Stimulated activated naive CD8-positive, alpha-beta T cell treated with anti-CD3 and anti-CD28 coated beads, Interleukin-15, Interleukin-2, amounts not matched to agents 100 ng/mL and 50 ng/mL, for 24 hours (primary cell): ENCODE measurements at regions not wholly inside any gene's neighbourhood (a gene's known extent, or its start where the extent isn't known, plus 50 kb on each side); places are given as distances from the start of the nearest gene placed in this dataset.
"Not testable (repeated sequence)": the region's sequence is repeated elsewhere in the genome, so short reads cannot be mapped to it uniquely, and the experiment has no call there.

ENCODE experiments used
- H3K27ac Mint-ChIP-seq: one replicate; pipeline ENCODE4 v1.8.0; 2021; ENCODE audit warnings: mild to moderate bottlenecking, mixed read lengths
- H3K27me3 Mint-ChIP-seq: one replicate; pipeline ENCODE4 v1.8.0; 2021; ENCODE audit warnings: mixed read lengths
- H3K36me3 Mint-ChIP-seq: one replicate; pipeline ENCODE4 v1.8.0; 2021; ENCODE audit warnings: low read depth, mixed read lengths
- H3K4me1 Mint-ChIP-seq: one replicate; pipeline ENCODE4 v1.8.0; 2021; ENCODE audit warnings: low read depth, mixed read lengths
- H3K4me3 Mint-ChIP-seq: one replicate; pipeline ENCODE4 v1.8.0; 2021; ENCODE audit warnings: mild to moderate bottlenecking, mixed read lengths
- H3K9me3 Mint-ChIP-seq: one replicate; pipeline ENCODE4 v1.8.0; 2021; ENCODE audit warnings: mixed read lengths

- H3K9me3 Mint-ChIP-seq, result peaks cover 4% of the 10 kb centered on the region
Measured at GRCh38 chr1:194935864-194936263, 1672.4 kb downstream of the KCNT2 start.

DNA sequence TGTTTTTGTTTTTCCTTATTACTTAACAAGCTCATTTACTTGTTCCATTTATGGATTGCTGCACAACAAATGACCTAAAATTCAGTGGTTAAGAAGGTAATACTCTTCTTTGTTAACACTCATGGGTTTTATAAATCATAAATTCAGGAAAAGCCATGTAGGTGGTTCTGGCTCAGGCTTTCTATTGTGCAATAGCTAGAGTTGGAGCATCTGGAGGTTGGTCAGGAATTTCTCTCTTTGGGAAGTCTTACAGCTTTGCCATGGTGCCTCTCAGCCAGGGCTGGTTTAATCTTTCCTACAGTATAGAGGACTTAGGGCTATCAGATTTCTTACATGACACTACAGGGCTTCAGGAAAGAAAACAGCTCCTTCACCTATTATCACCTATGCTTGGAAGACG is 1677.1 kb downstream of the KCNT2 start:
- no peak overlapping the region for H3K27ac Mint-ChIP-seq
- no peaks in the 10 kb centered on the region for H3K36me3 Mint-ChIP-seq
- H3K9me3 Mint-ChIP-seq, result peaks cover 4% of the 10 kb centered on the region
- no peaks in the 10 kb centered on the region for H3K27me3 Mint-ChIP-seq
- H3K4me3 Mint-ChIP-seq, result no peak overlapping the region
- H3K4me1 Mint-ChIP-seq, result no peaks in the 10 kb centered on the region

More at GRCh38 chr1:194935864-194936263, 1672.4 kb downstream of the KCNT2 start:
- no peaks in the 10 kb centered on the region for H3K27me3 Mint-ChIP-seq
- H3K36me3 Mint-ChIP-seq, result no peaks in the 10 kb centered on the region
- no peak overlapping the region for H3K27ac Mint-ChIP-seq
- no peaks in the 10 kb centered on the region for H3K4me1 Mint-ChIP-seq
- no peak overlapping the region for H3K4me3 Mint-ChIP-seq

DNA sequence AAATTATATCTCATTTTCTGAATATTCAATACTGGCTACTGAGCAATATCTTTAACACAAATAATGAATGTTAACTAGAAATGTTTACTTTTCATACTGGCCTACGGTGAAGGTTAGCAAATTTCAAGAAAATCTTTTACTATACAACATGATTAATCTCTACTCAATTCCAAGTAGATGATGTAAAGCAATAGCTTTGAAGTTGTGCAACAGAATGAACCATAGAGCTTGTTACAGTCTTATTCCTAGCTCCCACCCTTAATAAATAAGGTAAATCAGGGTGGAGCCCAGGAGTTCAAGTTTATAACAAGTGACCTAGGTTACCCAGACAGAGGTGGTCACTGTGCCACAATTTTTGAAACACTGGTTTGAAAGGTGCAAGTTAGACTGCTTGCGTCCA is 1678.1 kb downstream of the KCNT2 start:
- Mint-ChIP-seq H3K4me3 (no peak overlapping the region), H3K9me3 (peaks cover 4% of the 10 kb centered on the region), H3K4me1 (no peaks in the 10 kb centered on the region), H3K36me3 (no peaks in the 10 kb centered on the region), H3K27me3 (no peaks in the 10 kb centered on the region), H3K27ac (no peak overlapping the region)

GRCh38 chr1:194929357-194929756 is 1678.9 kb downstream of the KCNT2 start:
- Mint-ChIP-seq H3K27ac (no peak overlapping the region), H3K4me3 (no peak overlapping the region), H3K36me3 (no peaks in the 10 kb centered on the region), H3K9me3 (no peaks in the 10 kb centered on the region), H3K27me3 (no peaks in the 10 kb centered on the region), H3K4me1 (no peaks in the 10 kb centered on the region)

DNA sequence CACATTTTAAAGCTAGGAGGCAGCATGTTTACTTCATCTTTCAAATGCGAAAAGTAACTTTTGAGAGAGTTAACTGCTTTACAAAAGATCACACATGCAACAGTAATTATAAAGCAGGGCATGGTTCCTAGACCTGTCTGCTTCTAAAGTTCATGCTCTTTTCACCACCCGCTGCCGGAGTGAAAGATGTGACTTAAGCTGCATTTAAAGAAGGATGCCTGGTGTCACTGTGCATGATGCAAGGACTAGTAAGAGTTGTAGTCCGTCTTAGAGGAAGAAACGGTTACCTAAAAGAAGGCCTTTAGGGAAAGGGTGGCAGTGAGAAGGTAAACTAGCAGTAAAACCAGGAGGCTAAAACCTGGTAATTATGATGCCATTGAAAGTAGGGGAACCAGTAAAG is 1689.1 kb downstream of the KCNT2 start:
- H3K27ac Mint-ChIP-seq, result no peak overlapping the region
- peaks cover 4% of the 10 kb centered on the region for H3K9me3 Mint-ChIP-seq

DNA sequence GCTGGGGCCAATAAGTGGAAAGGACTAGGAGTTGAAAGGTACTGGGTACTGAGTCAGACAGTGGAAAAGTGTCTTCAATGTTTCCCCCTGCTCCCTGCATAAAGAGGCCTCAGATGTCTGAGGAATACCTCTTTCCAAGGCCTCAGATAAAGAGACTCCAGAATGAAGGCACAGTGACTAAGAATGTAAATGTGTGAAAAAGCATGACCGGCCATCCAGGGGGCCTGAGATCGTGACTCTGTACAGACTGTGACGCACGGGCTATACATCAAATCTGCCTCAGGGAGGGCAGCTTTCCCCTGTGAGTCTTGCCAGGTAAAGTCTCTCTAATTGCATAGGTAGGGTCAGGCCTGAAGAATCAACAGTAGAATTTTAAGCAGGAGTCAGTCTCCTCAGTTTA is 1690.5 kb downstream of the KCNT2 start:
- Mint-ChIP-seq H3K9me3 (no peaks in the 10 kb centered on the region), H3K27me3 (no peaks in the 10 kb centered on the region), H3K27ac (no peak overlapping the region), H3K36me3 (no peaks in the 10 kb centered on the region), H3K4me1 (no peaks in the 10 kb centered on the region), H3K4me3 (no peak overlapping the region)

More for the DNA sequence above, 1689.1 kb downstream of the KCNT2 start:
- Mint-ChIP-seq H3K4me3 (no peak overlapping the region), H3K4me1 (no peaks in the 10 kb centered on the region), H3K27me3 (no peaks in the 10 kb centered on the region), H3K36me3 (no peaks in the 10 kb centered on the region)

GRCh38 chr1:194908643-194909042 is 1699.6 kb downstream of the KCNT2 start:
- H3K27me3 Mint-ChIP-seq, result no peaks in the 10 kb centered on the region
- H3K4me1 Mint-ChIP-seq, result no peaks in the 10 kb centered on the region
- H3K9me3 Mint-ChIP-seq, result no peaks in the 10 kb centered on the region
- no peaks in the 10 kb centered on the region for H3K36me3 Mint-ChIP-seq
- H3K4me3 Mint-ChIP-seq, result no peak overlapping the region
- H3K27ac Mint-ChIP-seq, result no peak overlapping the region

DNA sequence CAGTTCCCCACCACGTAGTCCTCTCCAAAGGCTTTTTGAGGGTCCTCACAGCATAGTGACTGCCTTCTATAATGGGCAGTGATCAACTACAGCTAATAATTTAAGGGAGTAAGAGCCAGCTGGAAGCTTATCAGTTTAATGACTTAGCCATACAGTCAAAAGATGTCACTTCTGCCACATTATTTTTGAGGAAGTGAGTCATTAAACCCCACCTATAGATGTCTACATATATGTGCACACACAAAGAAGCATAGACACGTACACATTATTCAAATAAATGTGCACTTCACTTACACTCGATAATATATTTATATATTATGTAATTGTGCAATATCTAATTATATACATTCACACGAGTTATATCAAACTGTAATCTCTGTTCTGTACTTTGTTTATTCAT is 1704.7 kb downstream of the KCNT2 start:
- Mint-ChIP-seq H3K36me3 (no peaks in the 10 kb centered on the region), H3K27me3 (no peaks in the 10 kb centered on the region), H3K9me3 (peaks cover 3% of the 10 kb centered on the region), H3K4me1 (no peaks in the 10 kb centered on the region), H3K27ac (no peak overlapping the region), H3K4me3 (no peak overlapping the region)

GRCh38 chr1:194889310-194889709 is 1702.9 kb upstream of the B3GALT2 start:
- H3K4me3 Mint-ChIP-seq, result no peak overlapping the region
- H3K36me3 Mint-ChIP-seq, result no peaks in the 10 kb centered on the region
- peaks cover 12% of the 10 kb centered on the region for H3K9me3 Mint-ChIP-seq
- H3K4me1 Mint-ChIP-seq, result no peaks in the 10 kb centered on the region
- no peaks in the 10 kb centered on the region for H3K27me3 Mint-ChIP-seq
- no peak overlapping the region for H3K27ac Mint-ChIP-seq

- no peaks in the 10 kb centered on the region for H3K36me3 Mint-ChIP-seq
- H3K27me3 Mint-ChIP-seq, result no peaks in the 10 kb centered on the region
- no peak overlapping the region for H3K4me3 Mint-ChIP-seq
- no peak overlapping the region for H3K27ac Mint-ChIP-seq
- no peaks in the 10 kb centered on the region for H3K4me1 Mint-ChIP-seq
- H3K9me3 Mint-ChIP-seq, result no peaks in the 10 kb centered on the region
Measured at GRCh38 chr1:194870860-194871259, 1684.4 kb upstream of the B3GALT2 start.

DNA sequence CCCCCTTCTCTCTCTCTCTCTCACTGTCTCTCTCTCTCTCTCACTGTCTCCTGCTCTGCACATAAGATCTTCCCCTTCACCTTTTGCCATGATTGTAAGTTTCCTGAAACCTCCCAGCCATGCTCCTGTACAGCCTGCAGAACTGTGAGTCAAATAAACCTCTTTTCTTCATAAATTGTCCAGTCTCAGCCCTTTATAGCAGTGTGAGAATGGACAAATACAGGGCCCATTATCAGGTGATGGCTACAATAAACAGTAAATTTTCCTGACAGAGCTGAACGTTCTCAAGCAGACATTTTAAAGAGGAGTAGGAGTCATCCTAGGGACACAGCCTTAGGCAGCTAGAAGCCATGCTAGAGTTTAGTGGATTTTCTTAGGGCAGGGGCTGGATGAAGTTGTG is 1679.7 kb upstream of the B3GALT2 start:
- Mint-ChIP-seq H3K4me3 (no peak overlapping the region), H3K27me3 (no peaks in the 10 kb centered on the region), H3K9me3 (peaks cover 3% of the 10 kb centered on the region), H3K27ac (no peak overlapping the region), H3K36me3 (no peaks in the 10 kb centered on the region), H3K4me1 (peaks cover 2% of the 10 kb centered on the region)

GRCh38 chr1:194865383-194865782 is 1679.0 kb upstream of the B3GALT2 start:
- no peak overlapping the region for H3K4me3 Mint-ChIP-seq
- peaks cover 2% of the 10 kb centered on the region for H3K4me1 Mint-ChIP-seq
- H3K9me3 Mint-ChIP-seq, result peaks cover 3% of the 10 kb centered on the region
- H3K36me3 Mint-ChIP-seq, result no peaks in the 10 kb centered on the region
- no peaks in the 10 kb centered on the region for H3K27me3 Mint-ChIP-seq
- H3K27ac Mint-ChIP-seq, result no peak overlapping the region

GRCh38 chr1:194862129-194862528 is 1675.7 kb upstream of the B3GALT2 start:
- no peaks in the 10 kb centered on the region for H3K27me3 Mint-ChIP-seq
- peaks cover 2% of the 10 kb centered on the region for H3K4me1 Mint-ChIP-seq
- H3K9me3 Mint-ChIP-seq, result peaks cover 3% of the 10 kb centered on the region

DNA sequence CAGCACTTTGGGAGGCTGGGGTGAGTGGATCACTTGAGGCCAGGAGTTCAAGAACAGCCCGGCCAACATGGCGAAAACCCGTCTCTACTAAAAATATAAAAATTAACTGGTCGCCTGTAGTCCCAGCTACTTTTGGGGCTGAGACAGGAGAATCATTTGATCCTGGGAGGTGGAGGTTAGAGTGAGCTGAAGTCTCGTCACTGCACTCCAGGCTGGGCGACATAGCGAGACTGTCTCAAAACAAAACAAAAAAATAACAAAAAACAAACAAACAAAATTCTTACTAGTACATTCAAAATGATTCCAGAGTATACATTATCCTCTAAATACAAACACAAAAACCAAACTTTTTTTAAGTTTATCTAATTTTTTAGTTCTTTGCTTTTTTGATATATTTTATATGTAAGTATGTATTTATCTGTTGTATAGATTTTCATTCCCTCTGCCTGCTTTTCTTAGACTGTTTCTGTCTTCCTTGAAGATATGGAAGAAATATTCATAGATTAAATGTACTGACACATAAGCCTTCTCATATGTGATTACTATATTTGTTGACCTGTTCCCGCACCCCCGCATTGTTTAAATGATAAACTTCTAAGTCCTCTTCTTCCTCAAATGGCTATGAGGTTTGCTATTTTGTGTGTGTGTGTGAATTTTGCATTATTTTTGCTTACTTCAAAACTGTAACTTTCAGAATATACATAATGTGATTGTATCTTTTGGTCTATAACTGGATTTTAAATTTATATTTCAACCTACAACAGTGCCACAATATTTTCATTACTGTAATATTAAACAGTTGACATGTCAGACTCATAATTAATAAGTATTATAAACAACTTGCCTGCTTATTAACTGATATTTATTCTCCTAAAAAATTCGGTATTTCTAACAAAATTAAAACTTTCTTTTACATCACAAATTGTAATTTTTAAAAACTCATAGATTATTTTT is 1674.1 kb upstream of the B3GALT2 start:
- H3K4me3 Mint-ChIP-seq, result no peak overlapping the region
- H3K9me3 Mint-ChIP-seq, result peaks cover 3% of the 10 kb centered on the region
- no peaks in the 10 kb centered on the region for H3K36me3 Mint-ChIP-seq
- H3K4me1 Mint-ChIP-seq, result peaks cover 2% of the 10 kb centered on the region
- H3K27ac Mint-ChIP-seq, result no peak overlapping the region
- no peaks in the 10 kb centered on the region for H3K27me3 Mint-ChIP-seq

More at GRCh38 chr1:194862129-194862528, 1675.7 kb upstream of the B3GALT2 start:
- no peaks in the 10 kb centered on the region for H3K36me3 Mint-ChIP-seq
- H3K4me3 Mint-ChIP-seq, result no peak overlapping the region
- H3K27ac Mint-ChIP-seq, result no peak overlapping the region

GRCh38 chr1:194859481-194860154 is 1673.2 kb upstream of the B3GALT2 start:
- not testable (repeated sequence) for H3K27me3 Mint-ChIP-seq, H3K36me3 Mint-ChIP-seq, H3K4me3 Mint-ChIP-seq, H3K4me1 Mint-ChIP-seq, H3K9me3 Mint-ChIP-seq, H3K27ac Mint-ChIP-seq
